ENCODE measurements at regions not wholly inside any gene's neighbourhood (a gene's known extent, or its start where the extent isn't known, plus 50 kb on each side); places are given as distances from the start of the nearest gene placed in this dataset.

DNA sequence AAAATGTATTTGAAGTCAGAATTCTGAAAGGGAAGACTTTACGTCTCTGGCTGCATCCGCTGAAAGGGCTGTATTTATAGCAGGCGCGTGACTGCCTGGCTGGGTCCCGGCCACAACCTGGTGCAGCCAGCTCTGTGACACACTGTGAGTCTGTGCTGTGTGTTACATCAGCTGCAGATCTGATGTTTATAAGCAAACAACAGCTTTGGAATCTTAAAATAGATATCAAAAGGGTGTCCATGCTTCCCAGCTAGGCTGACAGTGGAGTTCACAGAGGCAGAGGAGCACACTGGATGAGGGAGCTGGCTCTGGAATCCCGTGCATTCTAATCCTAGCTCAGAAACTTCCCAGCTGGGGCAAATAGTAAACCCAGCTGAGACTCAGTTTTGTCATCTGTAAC lies 433.4 kb upstream of the BRINP1 start:
- TF ChIP-seq CTCF (IDR thresholded peaks at IDR 0.05) (no peak), POLR2AphosphoS5 (IDR thresholded peaks at IDR 0.05) (peak; percentile 90), POLR2A (IDR thresholded peaks at IDR 0.05) (no peak)
